CD4-positive, alpha-beta T cell treated with Interleukin-17A for 1 hour (primary cell): ENCODE measurements at regions not wholly inside any gene's neighbourhood (a gene's known extent, or its start where the extent isn't known, plus 50 kb on each side); places are given as distances from the start of the nearest gene placed in this dataset.
"Not testable (repeated sequence)": the region's sequence is repeated elsewhere in the genome, so short reads cannot be mapped to it uniquely, and the experiment has no call there.

Experiments
- DNase-seq: peaks from one replicate; pipeline ENCODE4 v3.0.0-alpha.2; 2020

GRCh38 chr10:38364073-38364472 lies 269.9 kb downstream of the ZNF37A start:
- not testable (repeated sequence) for DNase-seq

- DNase-seq: peak; percentile 49
Measured at GRCh38 chr10:38365917-38366316, 271.8 kb downstream of the ZNF37A start.

GRCh38 chr10:38383800-38384199 lies 289.7 kb downstream of the ZNF37A start:
- not testable (repeated sequence) for DNase-seq

- not testable (repeated sequence) for DNase-seq
Measured at GRCh38 chr10:38386869-38387268, 292.7 kb downstream of the ZNF37A start.

DNA sequence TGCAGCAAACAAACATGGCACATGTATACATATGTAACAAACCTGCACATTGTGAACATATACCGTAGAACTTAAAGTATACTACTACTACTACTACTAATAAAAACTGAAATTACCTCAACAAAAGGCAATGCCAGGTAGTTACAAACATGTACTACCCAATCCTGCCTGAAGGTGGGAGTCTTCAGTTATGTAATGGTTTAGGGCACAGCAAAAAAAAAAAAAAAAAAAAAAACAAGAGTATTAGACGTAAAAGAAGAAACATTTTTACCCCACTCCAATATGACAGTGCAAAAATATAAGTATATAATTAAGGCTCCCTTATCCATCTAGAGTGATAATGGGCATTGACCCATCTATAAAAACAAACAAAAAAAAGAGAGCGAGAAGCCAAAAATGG lies 296.6 kb downstream of the ZNF37A start:
- peak; percentile 74 for DNase-seq

GRCh38 chr10:38395465-38395864 lies 301.3 kb downstream of the ZNF37A start:
- not testable (repeated sequence) for DNase-seq

- DNase-seq: not testable (repeated sequence)
Measured at GRCh38 chr10:38396178-38396954, 302.2 kb downstream of the ZNF37A start.

DNA sequence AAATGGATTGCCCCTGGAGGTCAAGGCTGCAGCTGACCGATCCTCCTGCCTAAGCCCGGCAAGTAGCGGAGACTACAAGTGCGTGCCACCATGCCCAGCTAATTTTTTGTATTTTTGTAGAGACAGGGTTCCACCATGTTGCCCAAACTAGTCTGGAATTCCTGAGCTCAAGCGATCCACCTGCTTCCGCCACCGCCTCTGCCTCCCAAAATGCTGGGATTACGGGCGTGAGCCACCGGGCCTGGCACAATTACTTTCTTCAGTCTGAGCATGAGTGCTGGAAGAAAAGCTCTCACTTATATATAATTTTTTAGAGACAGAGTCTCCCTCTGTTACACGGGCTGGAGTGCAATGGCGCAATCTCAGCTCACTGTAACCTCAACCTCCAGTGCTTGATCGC lies 307.4 kb downstream of the ZNF37A start:
- not testable (repeated sequence) for DNase-seq

DNA sequence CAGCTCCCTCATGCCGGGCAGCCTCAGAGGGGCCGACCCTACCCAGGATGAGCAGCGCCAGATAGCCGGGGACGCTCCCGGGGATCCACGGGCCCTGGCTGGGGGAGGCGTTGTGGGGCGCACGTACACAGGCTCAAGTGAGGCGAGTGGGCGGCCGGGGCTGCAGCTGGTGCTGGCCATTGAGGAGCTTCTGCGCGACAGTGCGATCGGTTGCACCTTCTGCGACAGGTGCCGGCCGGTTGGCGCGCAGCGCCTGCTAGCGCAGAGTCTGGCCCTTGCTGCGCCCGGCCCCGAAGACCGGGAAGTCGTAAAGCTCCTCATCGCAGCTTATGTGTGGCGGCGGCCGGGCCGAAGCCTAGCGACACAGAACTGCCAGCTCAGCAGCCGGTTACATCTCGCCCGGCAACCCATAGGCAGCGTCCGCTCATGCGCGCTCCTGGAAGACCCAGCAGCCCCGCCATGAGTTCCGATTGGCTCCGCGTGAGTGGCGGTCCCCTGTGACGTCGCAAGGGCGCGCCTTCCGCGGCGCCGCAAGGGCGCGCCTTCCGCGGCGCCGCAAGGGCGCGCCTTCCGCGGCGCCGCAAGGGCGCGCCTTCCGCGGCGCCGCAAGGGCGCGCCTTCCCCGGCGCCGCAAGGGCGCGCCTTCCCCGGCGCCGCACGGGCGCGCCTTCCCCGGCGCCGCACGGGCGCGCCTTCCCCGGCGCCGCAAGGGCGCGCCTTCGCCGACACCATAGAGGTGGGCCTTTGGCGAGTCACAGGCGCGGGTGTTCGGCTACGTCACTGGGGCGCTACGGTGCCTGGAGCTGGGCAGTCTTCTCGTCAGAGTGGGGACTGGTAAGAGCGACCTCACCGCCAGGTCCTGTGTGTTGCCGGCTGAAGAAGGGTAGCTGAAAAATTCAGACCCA lies 308.6 kb downstream of the ZNF37A start:
- DNase-seq: peak; percentile 97

DNA sequence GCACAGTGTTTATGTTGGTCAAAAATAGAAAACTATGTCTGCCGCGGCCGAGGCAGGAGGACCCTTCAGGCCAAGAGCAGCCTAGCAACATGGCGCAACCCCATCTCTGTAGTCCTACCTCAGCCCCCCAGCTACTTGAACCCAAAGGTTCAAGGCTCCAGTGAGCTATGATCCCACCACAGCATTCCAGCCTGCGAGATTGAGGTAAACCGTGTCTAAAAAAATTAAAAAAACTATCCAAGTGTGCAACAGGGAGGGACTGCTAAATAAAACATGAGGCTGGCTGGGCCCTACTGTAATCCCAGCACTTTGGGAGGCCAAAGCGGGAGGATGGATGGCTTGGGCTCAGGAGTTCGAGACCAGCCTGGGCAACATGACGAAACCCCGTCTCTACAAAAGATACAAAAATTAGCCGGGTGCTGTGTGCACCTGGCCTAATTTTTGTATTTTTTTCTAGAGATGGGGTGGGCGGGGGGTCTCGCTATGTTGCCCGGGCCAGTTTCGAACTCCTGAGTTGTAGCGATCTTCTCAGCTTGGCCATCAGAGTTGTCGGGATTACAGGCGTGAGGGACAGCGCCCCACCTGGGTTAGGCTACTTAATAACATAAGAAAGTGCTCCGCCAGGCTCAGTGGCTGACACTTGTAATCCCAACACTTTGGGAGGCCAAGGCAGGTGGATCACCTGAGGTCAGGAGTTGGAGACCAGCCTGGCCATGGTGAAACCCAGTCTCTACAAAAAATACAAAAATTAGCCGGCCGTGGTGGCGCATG lies 309.4 kb downstream of the ZNF37A start:
- DNase-seq: not testable (repeated sequence)

- not testable (repeated sequence) for DNase-seq
Measured at GRCh38 chr10:38423634-38424033, 329.5 kb downstream of the ZNF37A start.

DNA sequence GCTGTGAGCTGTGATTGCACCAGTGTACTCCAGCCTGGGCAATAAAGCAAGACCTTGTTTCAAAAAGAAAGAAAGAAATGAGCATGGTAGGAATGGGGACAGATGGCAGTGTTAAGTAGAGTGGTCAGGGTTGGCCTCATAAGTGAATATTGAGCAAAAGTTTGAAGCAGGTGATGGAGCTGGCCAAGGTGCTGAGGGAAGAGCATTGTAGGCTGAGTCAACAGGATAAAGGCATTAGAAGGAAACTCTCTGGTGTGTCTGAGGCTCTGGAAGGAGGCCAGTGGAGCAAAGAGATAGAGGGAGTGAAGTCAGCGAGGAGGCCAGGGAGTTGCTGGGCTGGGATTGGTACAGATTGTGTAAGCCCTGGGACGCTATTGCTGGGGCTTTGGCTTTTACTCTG lies 336.1 kb downstream of the ZNF37A start:
- DNase-seq: not testable (repeated sequence)

DNA sequence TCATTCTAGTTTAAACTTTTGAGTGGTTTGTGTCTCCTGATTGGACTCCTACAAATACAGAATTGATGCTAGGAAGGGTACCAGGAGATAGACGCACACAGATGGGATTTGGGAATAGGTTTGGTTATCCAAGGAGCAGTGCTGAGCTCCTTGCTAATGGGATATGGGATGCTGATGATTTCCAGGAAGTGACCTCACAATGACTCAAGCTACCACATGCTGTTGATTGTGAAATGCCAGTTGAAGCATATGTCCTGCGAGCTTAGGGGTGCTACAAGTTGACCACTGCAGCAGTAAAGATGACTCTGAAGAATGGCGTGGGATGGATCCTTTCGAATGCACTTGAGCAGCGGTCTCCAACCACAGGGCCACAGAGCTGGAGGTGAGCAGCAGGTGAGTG lies 343.2 kb downstream of the ZNF37A start:
- not testable (repeated sequence) for DNase-seq

DNA sequence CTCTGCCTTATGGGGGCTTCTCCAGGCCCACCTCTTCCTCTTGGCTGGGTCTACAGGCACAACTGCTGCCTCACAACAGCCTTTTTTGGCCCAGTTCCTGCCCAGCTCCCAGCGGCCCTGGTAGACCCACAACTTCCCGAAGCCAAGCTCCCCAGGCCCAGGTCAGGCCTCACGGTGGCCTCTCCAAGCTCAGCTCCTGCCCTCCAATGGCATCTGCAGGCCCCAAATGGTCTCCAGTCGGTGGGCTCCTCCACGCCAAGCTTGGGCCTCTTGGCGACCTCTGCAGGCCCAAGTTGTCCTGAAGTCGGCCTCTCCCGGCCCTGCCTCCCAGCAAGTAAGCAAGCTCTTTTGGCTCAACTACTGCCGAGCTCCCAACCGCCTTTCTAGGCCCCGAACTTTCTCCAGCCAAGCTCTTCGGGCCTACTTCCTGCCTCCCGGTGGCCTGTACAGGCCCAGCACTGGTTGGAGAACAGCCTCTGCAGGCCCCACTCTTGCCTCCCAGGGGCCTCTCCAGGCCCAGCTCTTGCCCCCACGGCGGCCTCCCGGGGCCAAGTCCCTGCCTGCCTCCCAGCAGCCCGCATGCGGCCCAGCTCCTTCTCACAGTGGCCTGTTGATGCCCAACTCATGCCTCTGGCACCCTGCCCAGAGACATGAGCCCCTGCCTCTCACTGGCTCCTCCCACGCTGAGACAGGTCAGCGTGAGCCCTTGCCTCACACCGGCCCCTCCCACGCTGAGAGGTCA lies 354.6 kb downstream of the ZNF37A start:
- DNase-seq: not testable (repeated sequence)

- not testable (repeated sequence) for DNase-seq
Measured at GRCh38 chr10:38449618-38450017, 355.5 kb downstream of the ZNF37A start.

GRCh38 chr10:38450372-38451057 lies 356.4 kb downstream of the ZNF37A start:
- not testable (repeated sequence) for DNase-seq

DNA sequence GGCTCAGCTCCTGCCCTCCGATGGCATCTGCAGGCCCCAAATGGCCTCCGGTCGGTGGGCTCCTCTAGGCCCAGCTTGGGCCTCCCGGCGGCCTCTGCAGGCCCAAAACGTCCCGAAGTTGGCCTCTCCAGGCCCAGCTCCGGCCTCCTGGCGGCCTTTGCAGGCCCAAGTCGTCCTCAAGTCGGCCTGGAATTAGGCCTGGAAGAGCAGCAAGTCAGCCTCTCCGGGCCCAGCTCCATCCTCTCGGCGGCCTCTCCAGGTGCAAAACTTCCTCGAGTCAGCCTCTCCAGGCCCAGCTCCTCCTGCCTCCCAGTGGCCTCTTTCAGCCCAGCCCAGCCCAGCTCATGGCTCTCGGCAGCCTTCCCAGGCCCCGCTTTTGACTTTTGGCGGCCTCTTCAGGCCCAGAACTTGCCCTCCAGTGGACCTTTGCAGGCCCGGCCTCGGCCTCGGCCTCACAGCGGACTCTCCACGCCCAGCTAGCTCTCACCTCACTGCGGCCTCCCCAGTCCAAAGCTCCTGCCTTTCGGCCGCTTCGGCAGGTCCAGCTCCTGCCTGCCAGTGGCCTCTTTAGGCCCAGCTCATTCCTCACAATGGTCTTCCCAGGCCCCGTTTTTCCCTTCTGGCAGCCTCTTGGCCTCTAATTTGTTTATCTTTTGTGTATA lies 357.3 kb downstream of the ZNF37A start:
- DNase-seq: not testable (repeated sequence)
